Tibial nerve (tissue), 4 donors: ENCODE measurements at regions not wholly inside any gene's neighbourhood (a gene's known extent, or its start where the extent isn't known, plus 50 kb on each side); places are given as distances from the start of the nearest gene placed in this dataset.
A peak's percentile ranks its signal among the peaks of the same experiment; 100 is the strongest.

Source experiments
- DNase-seq, 2 donors: peaks; one replicate each; pipeline ENCODE4 v3.0.0-alpha.2; 2019; ENCODE audit warnings: low spot score in 2 of 2
- H3K27ac ChIP-seq, 4 donors: fragments of 200-600 bp; sonication (generic) in 3 of 4; one replicate each; pipeline ENCODE4 v1.5.1; 2017 to 2019; ENCODE audit warnings: mild to moderate bottlenecking in 1 of 4
- H3K27me3 ChIP-seq, 2 donors: fragments of 200-600 bp; sonication (generic) in 1 of 2; one replicate each; pipeline versions ENCODE4 v1.5.1 to v1.6.0; 2017 to 2019
- H3K36me3 ChIP-seq, 3 donors: fragments of 200-600 bp; sonication (generic); one replicate each; pipeline ENCODE4 v1.5.1; 2018 to 2019
- H3K4me1 ChIP-seq, 4 donors: fragments of 200-600 bp; sonication (generic) in 3 of 4; one replicate each; pipeline ENCODE4 v1.5.1; 2017 to 2019
- H3K4me3 ChIP-seq, 4 donors: fragments of 200-600 bp; sonication (generic) in 3 of 4; one replicate each; pipeline ENCODE4 v1.5.1; 2017 to 2019; ENCODE audit warnings: mild to moderate bottlenecking in 1 of 4, moderate library complexity in 1 of 4
- H3K9me3 ChIP-seq, 4 donors: fragments of 200-600 bp; sonication (generic) in 3 of 4; one replicate each; pipeline ENCODE4 v1.5.1; 2017 to 2019
- CTCF ChIP-seq, 5 experiments: fragments of 200-600 bp in 3 of 5; fragments of 450-650 bp in 2 of 5; sonication (generic) in 3 of 5; IDR thresholded peaks; one replicate each; pipeline ENCODE4 v1.5.1; 2016 to 2019; ENCODE audit warnings: antibody characterized with exemption in 5 of 5, mild to moderate bottlenecking in 3 of 5, moderate library complexity in 2 of 5
- EP300 ChIP-seq, 2 donors: sonication (generic); formaldehyde crosslinking; IDR thresholded peaks; one replicate each; pipeline ENCODE4 v1.6.1; 2017; ENCODE audit warnings: antibody characterized with exemption in 2 of 2, mild to moderate bottlenecking in 1 of 2
- POLR2A ChIP-seq, 2 donors: fragments of 450-650 bp; IDR thresholded peaks; one replicate each; pipeline ENCODE4 v1.6.1; 2017; ENCODE audit warnings: antibody characterized with exemption in 2 of 2, mild to moderate bottlenecking in 2 of 2, moderate library complexity in 2 of 2
- WGBS, 2 donors: methylation state at CpG; one replicate each; pipeline ENCODE4 v1.1.5; 2018; 5-methylcytosine and 5-hydroxymethylcytosine counted together

- no peak for TF ChIP-seq CTCF (IDR thresholded peaks at IDR 0.05)
- TF ChIP-seq EP300 (IDR thresholded peaks at IDR 0.05) = no peak
- no peak for TF ChIP-seq POLR2A (IDR thresholded peaks at IDR 0.05)
- H3K36me3 ChIP-seq = no peaks in the 10 kb centered on the region
- H3K9me3 ChIP-seq = no peaks in the 10 kb centered on the region
- H3K27me3 ChIP-seq = no peaks in the 10 kb centered on the region
- DNase-seq = no peak
- peaks cover 0 to 12% (median 7%) of the 10 kb centered on the region in 4 donors for H3K4me1 ChIP-seq
- no peak overlapping the region for H3K4me3 ChIP-seq
- no peak overlapping the region for H3K27ac ChIP-seq
- WGBS, 2 donors = 80 to 82% methylated on average over 5 of the region's 5 CpGs
Measured at GRCh38 chr6:6911391-6911790, 196.4 kb upstream of the RREB1 start.

GRCh38 chr6:6912817-6913744, 194.7 kb upstream of the RREB1 start:
- Histone ChIP-seq H3K4me1 (peaks cover 0 to 18% (median 11%) of the 10 kb centered on the region in 4 donors), H3K27ac (no peak overlapping the region), H3K9me3 (no peaks in the 10 kb centered on the region), H3K27me3 (no peaks in the 10 kb centered on the region), H3K4me3 (no peak overlapping the region), H3K36me3 (no peaks in the 10 kb centered on the region)
- TF ChIP-seq POLR2A (IDR thresholded peaks at IDR 0.05) = no peak
- TF ChIP-seq EP300 (IDR thresholded peaks at IDR 0.05) = no peak
- no peak for TF ChIP-seq CTCF (IDR thresholded peaks at IDR 0.05)
- WGBS, 2 donors = 72% methylated on average over 11 of the region's 11 CpGs
- DNase-seq = no peak

- peak overlapping the region; percentile 39 to 81 (median 72) for H3K27ac ChIP-seq
- 80 to 86% methylated on average over 3 of the region's 3 CpGs for WGBS, 2 donors
- H3K36me3 ChIP-seq = no peaks in the 10 kb centered on the region
- no peaks in the 10 kb centered on the region for H3K9me3 ChIP-seq
- H3K4me3 ChIP-seq = peak overlapping the region in 2 of 4 donors; percentile 21 to 38
- peaks cover 0 to 23% (median 11%) of the 10 kb centered on the region in 4 donors for H3K4me1 ChIP-seq
- H3K27me3 ChIP-seq = no peaks in the 10 kb centered on the region
- no peak for TF ChIP-seq EP300 (IDR thresholded peaks at IDR 0.05)
- TF ChIP-seq CTCF (IDR thresholded peaks at IDR 0.05) = no peak
- TF ChIP-seq POLR2A (IDR thresholded peaks at IDR 0.05) = no peak
- DNase-seq = no peak
Measured at GRCh38 chr6:6915219-6915618, 192.5 kb upstream of the RREB1 start.

- TF ChIP-seq EP300 (IDR thresholded peaks at IDR 0.05) = peak; percentile 72 to 88
- no peak for TF ChIP-seq CTCF (IDR thresholded peaks at IDR 0.05)
- TF ChIP-seq POLR2A (IDR thresholded peaks at IDR 0.05) = no peak
- peak; percentile 35 to 86 for DNase-seq
- H3K36me3 ChIP-seq = no peaks in the 10 kb centered on the region
- H3K9me3 ChIP-seq = no peaks in the 10 kb centered on the region
- WGBS, 2 donors = 17 to 18% methylated on average over 9 of the region's 9 CpGs
- H3K27ac ChIP-seq = peak overlapping the region; percentile 39 to 81 (median 72)
- H3K4me1 ChIP-seq = peaks cover 0 to 23% (median 11%) of the 10 kb centered on the region in 4 donors
- peak overlapping the region in 2 of 4 donors; percentile 21 to 38 for H3K4me3 ChIP-seq
- H3K27me3 ChIP-seq = no peaks in the 10 kb centered on the region
Measured at GRCh38 chr6:6915813-6916547, 191.8 kb upstream of the RREB1 start.
